GM06990 (cell line): ENCODE measurements at regions not wholly inside any gene's neighbourhood (a gene's known extent, or its start where the extent isn't known, plus 50 kb on each side); places are given as distances from the start of the nearest gene placed in this dataset.
"Not testable (repeated sequence)": the region's sequence is repeated elsewhere in the genome, so short reads cannot be mapped to it uniquely, and the experiment has no call there.

ENCODE experiments used
- DNase-seq: peaks from one replicate; pipeline ENCODE4 v3.0.0-alpha.2; 2011; ENCODE audit not compliant: insufficient read length; ENCODE audit errors: extremely low read depth
- H3K27me3 ChIP-seq: replicated peaks from 2 replicates; pipeline ENCODE4 v1.6.0; 2011; ENCODE audit warnings: low read length; ENCODE audit not compliant: control insufficient read depth, insufficient read depth
- H3K36me3 ChIP-seq: 2 replicates; pipeline ENCODE4 v1.5.1; 2011; ENCODE audit warnings: low read length; ENCODE audit not compliant: control insufficient read depth, insufficient read depth
- H3K4me3 ChIP-seq: replicated peaks from 2 replicates; pipeline ENCODE4 v1.5.1; 2011; ENCODE audit warnings: low read depth, mild to moderate bottlenecking, control low read depth, low read length
- TF ChIP-seq, protein P1 (sequence below): IDR thresholded peaks from 2 replicates; pipeline ENCODE4 v1.5.1; 2011; ENCODE audit warnings: low read length, control low read depth, mild to moderate bottlenecking, inconsistent platforms; ENCODE audit not compliant: insufficient read depth, poor library complexity, severe bottlenecking

DNA sequence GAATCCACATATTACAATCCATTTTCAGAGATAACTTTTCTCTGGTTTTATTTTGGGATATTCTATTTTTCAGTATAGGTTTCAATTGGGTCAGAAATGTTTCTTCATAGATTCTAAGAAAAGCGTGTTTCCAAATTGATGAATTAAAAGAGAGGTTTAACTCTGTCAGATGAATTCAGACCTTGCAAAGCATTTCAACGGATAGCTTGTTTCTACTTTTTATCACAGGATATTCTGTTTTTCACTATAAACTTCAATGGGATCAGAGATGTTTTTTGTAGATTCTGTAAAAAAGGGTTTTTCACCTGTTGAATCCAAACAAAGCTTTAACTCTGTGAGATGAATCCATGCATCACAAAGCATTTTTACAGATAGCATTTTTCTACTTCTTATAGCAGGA lies 1498.1 kb downstream of the UQCRFS1 start:
- H3K4me3 ChIP-seq, result no peak overlapping the region
- H3K36me3 ChIP-seq, result no peaks in the 10 kb centered on the region
- H3K27me3 ChIP-seq, result no peaks in the 10 kb centered on the region
- TF ChIP-seq, protein P1, sequence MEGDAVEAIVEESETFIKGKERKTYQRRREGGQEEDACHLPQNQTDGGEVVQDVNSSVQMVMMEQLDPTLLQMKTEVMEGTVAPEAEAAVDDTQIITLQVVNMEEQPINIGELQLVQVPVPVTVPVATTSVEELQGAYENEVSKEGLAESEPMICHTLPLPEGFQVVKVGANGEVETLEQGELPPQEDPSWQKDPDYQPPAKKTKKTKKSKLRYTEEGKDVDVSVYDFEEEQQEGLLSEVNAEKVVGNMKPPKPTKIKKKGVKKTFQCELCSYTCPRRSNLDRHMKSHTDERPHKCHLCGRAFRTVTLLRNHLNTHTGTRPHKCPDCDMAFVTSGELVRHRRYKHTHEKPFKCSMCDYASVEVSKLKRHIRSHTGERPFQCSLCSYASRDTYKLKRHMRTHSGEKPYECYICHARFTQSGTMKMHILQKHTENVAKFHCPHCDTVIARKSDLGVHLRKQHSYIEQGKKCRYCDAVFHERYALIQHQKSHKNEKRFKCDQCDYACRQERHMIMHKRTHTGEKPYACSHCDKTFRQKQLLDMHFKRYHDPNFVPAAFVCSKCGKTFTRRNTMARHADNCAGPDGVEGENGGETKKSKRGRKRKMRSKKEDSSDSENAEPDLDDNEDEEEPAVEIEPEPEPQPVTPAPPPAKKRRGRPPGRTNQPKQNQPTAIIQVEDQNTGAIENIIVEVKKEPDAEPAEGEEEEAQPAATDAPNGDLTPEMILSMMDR, result no peak
- DNase-seq, result no peak

DNA sequence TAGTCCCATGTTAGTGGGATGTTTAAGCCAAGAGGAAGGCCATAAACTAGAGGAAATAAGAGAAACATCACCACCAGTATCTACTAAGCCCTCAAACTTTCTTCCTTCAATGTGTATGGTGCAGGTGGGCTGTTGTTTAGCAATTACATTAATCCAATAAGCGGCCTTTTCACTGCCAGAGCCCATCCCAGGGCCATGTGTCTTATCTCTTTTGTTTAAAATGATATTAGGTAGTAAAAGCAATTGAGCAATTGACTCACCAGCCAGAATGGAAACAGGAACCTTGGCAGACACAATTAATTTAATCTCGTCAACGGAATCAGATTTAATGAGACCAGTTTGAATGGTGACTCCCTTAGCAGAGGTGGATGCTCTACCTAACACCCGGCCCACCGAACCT lies 1503.5 kb downstream of the UQCRFS1 start:
- TF ChIP-seq, protein P1, result no peak
- no peak for DNase-seq
- H3K4me3 ChIP-seq, result no peak overlapping the region
- H3K36me3 ChIP-seq, result no peaks in the 10 kb centered on the region
- no peaks in the 10 kb centered on the region for H3K27me3 ChIP-seq

GRCh38 chr19:27708986-27709385 lies 1504.0 kb downstream of the UQCRFS1 start:
- H3K36me3 ChIP-seq, DNase-seq, H3K27me3 ChIP-seq, H3K4me3 ChIP-seq: not testable (repeated sequence)

DNA sequence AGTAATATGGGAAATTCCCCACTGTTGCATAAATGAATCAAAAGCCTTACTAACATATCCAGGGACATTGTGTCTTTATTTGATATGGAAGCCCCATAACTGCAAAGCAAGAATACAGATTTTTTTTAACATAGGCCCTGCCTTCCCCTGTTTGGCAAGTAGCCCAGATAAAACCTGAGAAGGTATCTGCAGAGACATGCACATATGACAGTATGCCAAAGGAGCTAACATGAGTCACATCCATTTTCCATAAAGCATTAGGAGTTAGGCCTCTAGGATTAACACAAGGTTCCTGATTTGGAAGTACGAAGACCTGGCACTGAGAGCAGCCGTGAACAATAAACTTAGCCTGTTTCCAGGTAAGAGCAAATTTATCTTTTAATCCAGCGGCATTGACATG lies 1505.9 kb downstream of the UQCRFS1 start:
- not testable (repeated sequence) for DNase-seq, H3K27me3 ChIP-seq, H3K36me3 ChIP-seq, H3K4me3 ChIP-seq

DNA sequence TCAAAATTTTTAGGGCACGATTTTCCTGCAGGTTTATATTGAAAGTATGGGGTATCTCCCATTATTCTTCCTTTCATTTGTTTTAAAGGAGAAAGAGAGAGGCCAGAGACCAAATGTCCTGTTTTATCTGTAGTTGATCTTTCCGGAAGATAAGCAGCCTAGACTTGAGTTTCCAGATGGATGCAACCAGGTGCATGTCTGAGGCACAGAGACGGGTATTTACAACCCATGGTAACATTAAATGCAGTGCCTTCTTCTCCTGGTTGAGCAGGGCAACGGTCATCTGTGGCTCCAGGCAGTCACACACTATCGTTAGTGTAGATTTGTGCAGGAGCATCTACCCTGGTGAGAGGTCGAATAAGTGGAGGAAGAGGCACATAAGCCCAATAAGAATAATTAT lies 1507.1 kb downstream of the UQCRFS1 start:
- Histone ChIP-seq H3K27me3 (no peaks in the 10 kb centered on the region), H3K36me3 (no peaks in the 10 kb centered on the region), H3K4me3 (no peak overlapping the region)
- no peak for DNase-seq
- TF ChIP-seq, protein P1, result no peak

DNA sequence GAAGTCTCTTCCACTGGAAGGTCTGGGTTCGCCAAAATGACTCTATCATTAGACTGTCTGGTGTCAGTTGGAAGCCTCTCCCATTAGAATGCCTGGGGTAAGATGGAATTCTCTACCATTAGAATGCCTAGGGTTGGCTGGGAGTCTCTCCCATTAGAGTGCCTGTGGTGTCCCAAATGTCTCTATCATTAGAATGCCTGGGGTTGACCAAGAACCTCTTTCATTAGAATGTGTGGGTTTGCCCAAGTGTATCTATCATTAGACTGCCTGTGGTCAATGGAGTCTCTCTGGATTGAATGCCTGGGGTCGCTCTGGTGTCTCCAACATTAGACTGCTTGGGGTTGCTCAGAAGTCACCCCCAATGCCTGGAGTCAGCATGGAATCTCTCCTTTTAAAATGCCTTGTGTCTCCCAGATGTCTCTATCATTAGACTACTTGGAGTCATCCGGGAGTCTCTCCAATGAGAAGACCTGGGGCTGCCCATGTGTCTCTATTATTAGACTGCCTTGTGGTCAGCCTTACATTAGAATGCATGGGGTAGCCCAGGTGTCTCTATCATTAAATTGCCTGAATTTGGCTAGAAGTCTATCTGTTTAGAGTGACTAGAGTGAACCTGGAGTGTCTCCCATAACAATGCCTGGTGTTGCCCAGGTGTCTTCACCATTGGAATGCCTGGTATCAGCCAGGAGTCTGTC lies 1518.4 kb downstream of the UQCRFS1 start:
- no peak overlapping the region for H3K4me3 ChIP-seq
- no peak for DNase-seq
- TF ChIP-seq, protein P1, result no peak
- no peaks in the 10 kb centered on the region for H3K27me3 ChIP-seq
- H3K36me3 ChIP-seq, result no peaks in the 10 kb centered on the region

- Histone ChIP-seq H3K36me3 (no peaks in the 10 kb centered on the region), H3K4me3 (no peak overlapping the region), H3K27me3 (no peaks in the 10 kb centered on the region)
- TF ChIP-seq, protein P1, result no peak
- no peak for DNase-seq
Measured at GRCh38 chr19:27691991-27692390, 1521.0 kb downstream of the UQCRFS1 start.
